IMR-90 (cell line): ENCODE measurements at regions not wholly inside any gene's neighbourhood (a gene's known extent, or its start where the extent isn't known, plus 50 kb on each side); places are given as distances from the start of the nearest gene placed in this dataset.

Experiments used
- ATAC-seq: fragments of 200-7000 bp; cut with Tn5 transposase; 2 replicates; pipeline ENCODE4 v1.9.1; 2020; ENCODE audit warnings: low read depth, mild to moderate bottlenecking, moderate library complexity
- BruUV-seq: library from RNA; stranded (reverse); fragments of 400-500 nt; replicated peaks from 2 replicates; lab custom pipeline; 2021; lab: Mats Ljungman, UMichigan
- CTCF ChIA-PET: fragments of 300-600 bp; formaldehyde crosslinking; extraction: SDS; loops from one replicate; lab custom pipeline; 2021; ENCODE audit warnings: antibody characterized with exemption; lab: Yijun Ruan, JAX
- POLR2A ChIA-PET: fragments of 300-600 bp; sonication (Branson Sonifier 250); formaldehyde crosslinking; loops from one replicate; lab custom pipeline; 2022; ENCODE audit warnings: antibody characterized with exemption; ENCODE audit not compliant: unreplicated experiment; lab: Charles Lee
- DNase-seq: peaks from one replicate; pipeline ENCODE4 v3.0.0; 2013
- H2AFZ ChIP-seq: replicated peaks from 2 replicates; pipeline ENCODE3; 2013; ENCODE audit warnings: low read length, mild to moderate bottlenecking; ENCODE audit not compliant: poor library complexity
- H2AK5ac ChIP-seq: 2 replicates; pipeline ENCODE4 v1.6.1; 2013; ENCODE audit warnings: low read depth, low read length, inconsistent platforms
- H2AK9ac ChIP-seq: replicated peaks from 2 replicates; pipeline ENCODE3; 2013; ENCODE audit warnings: mild to moderate bottlenecking, low read depth, low read length, moderate library complexity; ENCODE audit not compliant: poor library complexity
- H2BK120ac ChIP-seq: 2 replicates; pipeline ENCODE4 v1.6.1; 2013; ENCODE audit warnings: low read depth, low read length, inconsistent platforms
- H2BK15ac ChIP-seq: 3 replicates; pipeline ENCODE4 v1.6.1; 2013; ENCODE audit warnings: low read depth, low read length, inconsistent platforms
- H2BK20ac ChIP-seq: 2 replicates; pipeline ENCODE4 v1.6.1; 2013; ENCODE audit warnings: low read depth, mild to moderate bottlenecking, inconsistent platforms, low read length, moderate library complexity
- H2BK5ac ChIP-seq: 2 replicates; pipeline ENCODE4 v1.6.1; 2013; ENCODE audit warnings: mild to moderate bottlenecking, low read depth, low read length, inconsistent platforms; ENCODE audit not compliant: poor library complexity, severe bottlenecking
- H3K14ac ChIP-seq: replicated peaks from 2 replicates; pipeline ENCODE4 v1.6.1; 2013; ENCODE audit warnings: low read depth, low read length, inconsistent platforms
- H3K18ac ChIP-seq: 2 replicates; pipeline ENCODE4 v1.6.1; 2013; ENCODE audit warnings: low read depth, low read length, control low read depth
- H3K23ac ChIP-seq: 2 replicates; pipeline ENCODE4 v1.6.1; 2013; ENCODE audit warnings: low read depth, low read length, inconsistent platforms
- H3K27ac ChIP-seq: 2 replicates; pipeline ENCODE4 v1.5.1; 2013; ENCODE audit warnings: mild to moderate bottlenecking, control low read depth, low read length; ENCODE audit not compliant: insufficient read depth
- H3K27me3 ChIP-seq: 2 replicates; pipeline ENCODE4 v1.6.1; 2013; ENCODE audit warnings: low read length; ENCODE audit not compliant: control insufficient read depth, insufficient read depth
- H3K36me3 ChIP-seq: 2 replicates; pipeline ENCODE4 v1.6.1; 2013; ENCODE audit warnings: low read length, mixed read lengths; ENCODE audit not compliant: control insufficient read depth, insufficient read depth
- H3K4ac ChIP-seq: 2 replicates; pipeline ENCODE4 v1.6.1; 2013; ENCODE audit warnings: low read depth, low read length, inconsistent platforms
- H3K4me1 ChIP-seq: 2 replicates; pipeline ENCODE4 v1.6.1; 2013; ENCODE audit warnings: low read length, mixed read lengths; ENCODE audit not compliant: control insufficient read depth, insufficient read depth
- H3K4me2 ChIP-seq: 2 replicates; pipeline ENCODE4 v1.6.1; 2013; ENCODE audit warnings: low read depth, mild to moderate bottlenecking, control low read depth, low read length, moderate library complexity
- H3K4me3 ChIP-seq: 2 replicates; pipeline ENCODE4 v1.5.1; 2013; ENCODE audit warnings: low read depth, mild to moderate bottlenecking, control low read depth, low read length, moderate library complexity; ENCODE audit not compliant: insufficient read depth
- H3K56ac ChIP-seq: 2 replicates; pipeline ENCODE4 v1.6.1; 2013; ENCODE audit warnings: low read length, inconsistent platforms; ENCODE audit not compliant: insufficient read depth; ENCODE audit errors: extremely low read depth
- H3K79me1 ChIP-seq, 2 experiments: 2 replicates each; pipeline ENCODE4 v1.6.1; 2013; ENCODE audit warnings: low read length in 2 of 2, inconsistent platforms in 1 of 2, low read depth in 1 of 2
- H3K9ac ChIP-seq: 2 replicates; pipeline ENCODE4 v1.6.1; 2013; ENCODE audit warnings: low read depth, low read length, control low read depth
- H3K9me1 ChIP-seq: 2 replicates; pipeline ENCODE4 v1.6.1; 2013; ENCODE audit warnings: low read length, inconsistent platforms; ENCODE audit not compliant: insufficient read depth
- H3K9me3 ChIP-seq: 2 replicates; pipeline ENCODE4 v1.6.1; 2013; ENCODE audit warnings: low read length; ENCODE audit not compliant: control insufficient read depth, insufficient read depth
- H4K20me1 ChIP-seq: 2 replicates; pipeline ENCODE4 v1.6.1; 2013; ENCODE audit warnings: low read length, inconsistent platforms; ENCODE audit not compliant: insufficient read depth
- H4K5ac ChIP-seq: 2 replicates; pipeline ENCODE4 v1.6.1; 2013; ENCODE audit warnings: mild to moderate bottlenecking, low read depth, low read length, control low read depth
- H4K8ac ChIP-seq, 2 experiments: 2 replicates each; pipeline ENCODE4 v1.6.1; 2013; ENCODE audit warnings: low read depth in 2 of 2, low read length in 2 of 2, control low read depth in 1 of 2, inconsistent platforms in 1 of 2
- H4K91ac ChIP-seq: 2 replicates; pipeline ENCODE4 v1.6.1; 2013; ENCODE audit warnings: low read depth, low read length, inconsistent platforms; ENCODE audit not compliant: insufficient read depth
- CTCF ChIP-seq: conservative IDR thresholded peaks from 2 replicates; pipeline ENCODE4 v1.5.1; 2012; ENCODE audit warnings: mild to moderate bottlenecking, low read depth, low read length, improper control_type of control experiment
- FOS ChIP-seq: fragments of 150-350 bp; IDR thresholded peaks from 2 replicates; pipeline ENCODE4 v1.6.1; 2016; ENCODE audit warnings: low read depth, low read length
- MAZ ChIP-seq: IDR thresholded peaks from 2 replicates; pipeline ENCODE4 v1.6.1; 2012; ENCODE audit warnings: low read depth, mild to moderate bottlenecking, low read length, improper control_type of control experiment, moderate library complexity, borderline replicate concordance
- MXI1 ChIP-seq: IDR thresholded peaks from 2 replicates; pipeline ENCODE4 v1.6.1; 2012; ENCODE audit warnings: low read depth, mild to moderate bottlenecking, low read length, moderate library complexity, borderline replicate concordance
- NFE2L2 ChIP-seq: fragments of 150-350 bp; IDR thresholded peaks from 2 replicates; pipeline ENCODE4 v1.6.1; 2016; ENCODE audit warnings: low read depth, mild to moderate bottlenecking, low read length
- RCOR1 ChIP-seq: IDR thresholded peaks from 2 replicates; pipeline ENCODE4 v1.6.1; 2012; ENCODE audit warnings: mild to moderate bottlenecking, low read length, improper control_type of control experiment; ENCODE audit not compliant: insufficient replicate concordance
- SMC3 ChIP-seq: fragments of 150-350 bp; IDR thresholded peaks from 2 replicates; pipeline ENCODE4 v1.6.1; 2016; ENCODE audit warnings: low read depth, mild to moderate bottlenecking, antibody characterized with exemption, low read length, moderate library complexity
- WGBS, 2 experiments: methylation state at CpG; one replicate each; pipeline versions ENCODE4 v1.1.5 to v1.1.7; 2013; ENCODE audit warnings: missing lambda C conversion rate in 2 of 2; ENCODE audit not compliant: insufficient read length in 1 of 2; ENCODE audit errors: extremely low coverage in 2 of 2; 5-methylcytosine and 5-hydroxymethylcytosine counted together
- dilution Hi-C: fragments of 300-500 bp; cut with HindIII; formaldehyde crosslinking; loops from one replicate; pipeline ENCODE4 v1.14.3; 2018; ENCODE audit warnings: low sequenced_read_pairs; ENCODE audit not compliant: unreplicated experiment
- in situ Hi-C: fragments of 300-500 bp; cut with MboI; formaldehyde crosslinking; loops from 3 replicates; pipeline ENCODE4 v1.14.3; 2019; ENCODE audit warnings: low sequenced_read_pairs, inconsistent platforms, mixed read lengths
- intact Hi-C: fragments of 100-400 bp; cut with micrococcal nuclease; formaldehyde crosslinking; loops from 2 replicates; pipeline ENCODE4 v1.10.0; 2022

GRCh38 chr11:70867281-70868047 is 384.9 kb downstream of the SHANK2 start:
- Histone ChIP-seq H3K9ac (no peak overlapping the region), H2BK120ac (no peak overlapping the region), H2AK5ac (no peak overlapping the region), H3K23ac (no peak overlapping the region), H3K18ac (no peak overlapping the region), H2BK5ac (no peak overlapping the region), H4K5ac (no peak overlapping the region), H3K9me1 (0 out of 2 replicates have a peak, but pooled peaks cover 2% of the 10 kb centered on the region), H3K79me1 (no peaks in the 10 kb centered on the region), H3K4me2 (no peak overlapping the region), H3K14ac (no peak overlapping the region), H4K8ac (no peak overlapping the region), H4K91ac (no peak overlapping the region), H3K27me3 (no peaks in the 10 kb centered on the region; the same call in 1 of the 2 replicates), H3K9me3 (peaks cover under 1% of the 10 kb centered on the region; the same call in 1 of the 2 replicates), H3K4ac (no peak overlapping the region), H3K4me1 (no peaks in the 10 kb centered on the region), H3K36me3 (no peaks in the 10 kb centered on the region), H2BK20ac (no peak overlapping the region), H2AFZ (no peak overlapping the region), H3K27ac (no peak overlapping the region), H4K20me1 (peaks cover 4% of the 10 kb centered on the region), H2BK15ac (no peak overlapping the region), H3K4me3 (no peak overlapping the region), H3K56ac (no peak overlapping the region; the same call in 1 of the 2 replicates), H2AK9ac (no peak overlapping the region)
- 69% methylated on average over 13 of the region's 25 CpGs; no CpG with 5 or more reads in 1 of the 2 experiments for WGBS, 2 experiments
- no TSS peak for BruUV-seq
- intact Hi-C loops = no loop called here
- dilution Hi-C loops = no loop called here
- ATAC-seq = no peak
- no peak for TF ChIP-seq FOS
- TF ChIP-seq MAZ = no peak
- TF ChIP-seq RCOR1 = no peak
- TF ChIP-seq NFE2L2 = no peak
- no peak for TF ChIP-seq MXI1
- no peak for TF ChIP-seq SMC3
- TF ChIP-seq CTCF = no peak
- POLR2A ChIA-PET = no interaction called here
- CTCF ChIA-PET = no interaction called here
- DNase-seq = no peak
- in situ Hi-C loops = no loop called here
